Panc1 (cell line): ENCODE measurements at regions not wholly inside any gene's neighbourhood (a gene's known extent, or its start where the extent isn't known, plus 50 kb on each side); places are given as distances from the start of the nearest gene placed in this dataset.

Source experiments
- ATAC-seq: fragments of 200-7000 bp; cut with Tn5 transposase; 2 replicates; pipeline ENCODE4 v1.9.1; 2020; ENCODE audit warnings: mild to moderate bottlenecking, moderate library complexity
- BruUV-seq: library from RNA; stranded (reverse); fragments of 400-500 nt; replicated peaks from 2 replicates; lab custom pipeline; 2021; lab: Mats Ljungman, UMichigan
- CTCF ChIA-PET: fragments of 300-600 bp; sonication (Branson Sonifier 250); formaldehyde crosslinking; loops from one replicate; lab custom pipeline; 2022; ENCODE audit warnings: antibody characterized with exemption; lab: Charles Lee
- POLR2A ChIA-PET: fragments of 300-600 bp; sonication (Branson Sonifier 250); formaldehyde crosslinking; loops from one replicate; lab custom pipeline; 2022; ENCODE audit warnings: antibody characterized with exemption; lab: Charles Lee
- DNase-seq: peaks from one replicate; pipeline ENCODE4 v3.0.0-alpha.2; 2010; ENCODE audit warnings: low read depth, low spot score
- H3K27ac ChIP-seq: 2 replicates; pipeline ENCODE4 v1.5.1; 2011; ENCODE audit warnings: mild to moderate bottlenecking, low read length, inconsistent platforms
- H3K27me3 ChIP-seq: fragments of 200-500 bp; sonication (Bioruptor generic); 2 replicates; pipeline ENCODE4 v1.6.0; 2014; ENCODE audit warnings: low read length, inconsistent platforms; ENCODE audit not compliant: control insufficient read depth, insufficient read depth
- H3K36me3 ChIP-seq: fragments of 200-500 bp; sonication (Bioruptor generic); 2 replicates; pipeline ENCODE4 v1.5.1; 2014; ENCODE audit warnings: inconsistent platforms, mild to moderate bottlenecking, low read length, moderate library complexity; ENCODE audit not compliant: control insufficient read depth, insufficient read depth
- H3K4me1 ChIP-seq: 2 replicates; pipeline ENCODE4 v1.5.1; 2011; ENCODE audit warnings: inconsistent platforms, mild to moderate bottlenecking, low read length, moderate library complexity; ENCODE audit not compliant: control insufficient read depth, insufficient read depth
- H3K4me3 ChIP-seq, 2 experiments: 2 replicates each; pipeline ENCODE4 v1.5.1; 2011 to 2012; ENCODE audit warnings: low read depth in 2 of 2, low read length in 2 of 2, mild to moderate bottlenecking in 2 of 2, inconsistent platforms in 1 of 2, moderate library complexity in 1 of 2
- H3K9me3 ChIP-seq: fragments of 200-500 bp; sonication (Bioruptor generic); 2 replicates; pipeline ENCODE4 v1.5.1; 2014; ENCODE audit warnings: low read depth, mild to moderate bottlenecking, inconsistent platforms, low read length, moderate library complexity; ENCODE audit not compliant: control insufficient read depth, insufficient read depth
- CTCF ChIP-seq: fragments of 450-650 bp; IDR thresholded peaks from 2 replicates; pipeline ENCODE4 v1.5.1; 2017; ENCODE audit warnings: mild to moderate bottlenecking
- POLR2AphosphoS5 ChIP-seq: IDR thresholded peaks from 2 replicates; pipeline ENCODE4 v1.6.1; 2012; ENCODE audit warnings: mild to moderate bottlenecking, low read depth, low read length, moderate library complexity
- REST ChIP-seq, 2 experiments: IDR thresholded peaks; 2 replicates each; pipeline ENCODE4 v1.6.1; 2011 to 2012; ENCODE audit warnings: low read depth in 2 of 2, control low read depth in 1 of 2, low read length in 1 of 2, mild to moderate bottlenecking in 1 of 2, moderate library complexity in 1 of 2; ENCODE audit not compliant: insufficient read depth in 1 of 2
- SIN3A ChIP-seq: IDR thresholded peaks from 2 replicates; pipeline ENCODE4 v1.6.1; 2012; ENCODE audit warnings: low read depth, mild to moderate bottlenecking, low read length, moderate library complexity, borderline replicate concordance; ENCODE audit not compliant: insufficient read depth
- TCF7L2 ChIP-seq: IDR thresholded peaks from 2 replicates; pipeline ENCODE4 v1.6.1; 2011; ENCODE audit warnings: mild to moderate bottlenecking, low read depth, low read length, inconsistent platforms
- in situ Hi-C: cut with HindIII; loops from 2 replicates; pipeline ENCODE4 v1.10.0; 2016; ENCODE audit warnings: low sequenced_read_pairs, low pct_unique_long_range_greater_than_20kb
- intact Hi-C: fragments of 100-400 bp; cut with micrococcal nuclease; formaldehyde crosslinking; loops from one replicate; pipeline ENCODE4 v1.10.0; 2022; ENCODE audit not compliant: unreplicated experiment

- BruUV-seq: no TSS peak
- ATAC-seq (no peak), DNase-seq (no peak)
- intact Hi-C loops (no loop called here), in situ Hi-C loops (no loop called here)
- H3K27me3 ChIP-seq: no peaks in the 10 kb centered on the region
- no peak overlapping the region for H3K4me3 ChIP-seq
- CTCF ChIA-PET: no interaction called here
- POLR2A ChIA-PET: no interaction called here
- H3K36me3 ChIP-seq: no peaks in the 10 kb centered on the region
- TF ChIP-seq CTCF (no peak), REST (IDR thresholded peaks at IDR 0.05; ENCODE audit: insufficient read depth in 1 of 2, low read depth in 2 of 2, low read length in 1 of 2) (no peak), SIN3A (no peak), POLR2AphosphoS5 (no peak), TCF7L2 (no peak)
- H3K4me1 ChIP-seq: no peaks in the 10 kb centered on the region
- H3K27ac ChIP-seq: no peak overlapping the region
- H3K9me3 ChIP-seq: no peaks in the 10 kb centered on the region
These were observed 134.1 kb upstream of the GRM7 start for GRCh38 chr3:6726811-6727210.

GRCh38 chr3:6732807-6733206 lies 128.1 kb upstream of the GRM7 start:
- BruUV-seq: no TSS peak
- DNase-seq (no peak), ATAC-seq (no peak)
- Histone ChIP-seq H3K36me3 (no peaks in the 10 kb centered on the region), H3K9me3 (no peaks in the 10 kb centered on the region), H3K4me3 (no peak overlapping the region), H3K27me3 (no peaks in the 10 kb centered on the region), H3K27ac (no peak overlapping the region), H3K4me1 (no peaks in the 10 kb centered on the region)
- no peak for TF ChIP-seq POLR2AphosphoS5
- TF ChIP-seq CTCF: no peak
- TF ChIP-seq SIN3A: no peak
- TF ChIP-seq REST (IDR thresholded peaks at IDR 0.05; ENCODE audit: insufficient read depth in 1 of 2, low read depth in 2 of 2, low read length in 1 of 2): no peak
- no peak for TF ChIP-seq TCF7L2
- in situ Hi-C loops (no loop called here), intact Hi-C loops (no loop called here)
- POLR2A ChIA-PET: no interaction called here
- CTCF ChIA-PET: no interaction called here
